NCI-H1092 (cell line): ENCODE measurements at regions not wholly inside any gene's neighbourhood (a gene's known extent, or its start where the extent isn't known, plus 50 kb on each side); places are given as distances from the start of the nearest gene placed in this dataset.
"Not testable (repeated sequence)": the region's sequence is repeated elsewhere in the genome, so short reads cannot be mapped to it uniquely, and the experiment has no call there.

ENCODE experiments used
- DNase-seq: peaks from one replicate; lab custom pipeline; 2025; lab: John Stamatoyannopoulos, UW

DNA sequence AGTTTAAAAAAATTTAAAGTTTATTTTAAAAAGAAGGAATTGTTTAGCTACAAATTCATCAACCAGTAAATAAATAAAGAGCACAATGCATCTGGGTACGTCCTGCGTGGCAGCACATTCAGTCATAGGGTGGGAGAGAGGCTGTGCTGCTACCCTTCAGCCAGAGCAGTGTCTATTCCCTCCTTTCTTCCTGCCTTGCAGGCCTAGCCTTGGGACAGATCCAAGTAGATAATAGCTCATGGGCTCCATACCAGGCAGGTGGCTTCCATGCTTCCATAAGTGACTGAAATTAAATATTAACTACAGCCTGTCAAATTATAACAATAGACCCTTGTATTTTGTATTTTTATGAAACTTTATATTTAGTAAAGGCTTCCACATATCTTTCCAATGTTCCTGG lies 408.3 kb upstream of the RGMB start:
- peak; percentile 56 for DNase-seq

- no peak for DNase-seq
These were observed 405.3 kb upstream of the RGMB start for GRCh38 chr5:98368141-98368540.

DNA sequence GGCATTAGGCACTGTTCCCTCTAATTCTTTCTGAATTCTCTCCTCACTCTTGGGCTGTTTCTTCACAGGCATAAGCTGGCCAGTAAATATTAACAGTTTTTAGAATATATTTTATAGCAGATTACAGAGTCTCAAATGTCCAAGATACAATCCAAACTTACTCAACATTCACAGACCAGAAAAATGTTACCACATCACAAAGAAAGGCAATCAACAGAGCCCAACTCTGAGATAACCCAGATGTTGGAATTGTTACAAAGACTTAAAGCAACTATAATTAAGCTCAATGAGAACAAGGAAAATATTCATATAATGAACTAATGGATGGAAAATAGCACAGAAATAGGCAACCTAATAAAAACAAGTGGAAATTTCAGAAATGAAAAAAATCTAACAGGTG lies 401.1 kb upstream of the RGMB start:
- no peak for DNase-seq

GRCh38 chr5:98391921-98392625 lies 381.4 kb upstream of the RGMB start:
- no peak for DNase-seq

GRCh38 chr5:98393205-98393604 lies 380.3 kb upstream of the RGMB start:
- DNase-seq = not testable (repeated sequence)

- DNase-seq = no peak
These were observed 376.4 kb upstream of the RGMB start for GRCh38 chr5:98397081-98397480.

DNA sequence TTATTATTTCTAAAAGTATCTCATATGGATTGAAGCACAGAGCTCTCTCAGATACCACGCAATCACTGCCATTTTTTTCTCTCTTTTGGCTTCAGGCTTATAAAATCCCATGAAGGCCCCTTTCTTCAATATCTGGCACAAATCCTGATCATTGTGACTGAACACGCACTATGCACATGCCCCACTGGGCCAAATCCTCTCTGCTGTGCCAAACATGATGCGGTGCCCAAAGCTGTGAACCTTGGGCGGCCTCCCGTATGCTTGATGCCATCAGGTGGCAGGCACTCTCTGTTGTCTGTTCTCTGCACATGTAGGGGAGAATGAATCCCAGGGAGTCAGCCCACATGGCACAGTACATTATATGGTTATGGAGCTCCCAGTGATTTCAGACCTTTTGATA lies 375.0 kb upstream of the RGMB start:
- DNase-seq = no peak

DNA sequence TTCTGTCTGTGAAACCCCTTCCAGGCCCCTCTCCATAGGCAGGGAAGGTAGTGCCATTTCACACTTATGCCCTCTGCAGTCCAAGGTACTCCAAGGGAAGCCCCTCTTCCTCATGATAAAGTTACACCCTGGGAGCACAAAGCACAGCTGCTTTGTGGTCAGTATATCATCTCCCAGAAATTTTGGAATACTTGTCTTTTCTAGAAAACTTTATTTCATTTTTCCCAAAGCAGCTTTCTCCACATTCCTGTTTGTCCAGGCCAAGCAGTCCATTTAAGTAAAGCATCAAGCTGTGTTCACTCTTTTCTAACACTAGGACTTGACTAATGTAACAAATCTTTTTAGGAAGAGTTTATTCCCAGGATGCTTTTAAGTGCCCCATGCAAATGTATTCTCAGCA lies 371.8 kb upstream of the RGMB start:
- DNase-seq = no peak

DNA sequence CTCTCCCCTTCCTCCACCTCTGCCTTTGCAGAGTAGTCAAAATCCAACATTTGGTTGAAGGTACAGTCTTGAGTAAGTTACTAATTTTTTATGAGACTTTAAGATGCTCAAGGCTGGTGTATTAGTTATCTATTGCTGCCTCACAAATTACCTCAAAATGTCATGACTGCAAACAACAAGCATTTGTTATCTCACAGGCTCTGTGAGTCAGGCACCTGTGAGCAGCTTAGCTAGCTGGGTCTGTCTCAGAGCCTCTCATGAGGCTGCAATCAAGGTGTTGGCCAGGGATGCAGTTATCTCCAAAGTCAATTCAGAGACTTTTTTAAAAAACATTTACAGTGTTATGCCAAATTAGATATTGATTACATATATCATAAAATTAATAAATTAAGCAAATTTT lies 371.3 kb upstream of the RGMB start:
- no peak for DNase-seq

DNA sequence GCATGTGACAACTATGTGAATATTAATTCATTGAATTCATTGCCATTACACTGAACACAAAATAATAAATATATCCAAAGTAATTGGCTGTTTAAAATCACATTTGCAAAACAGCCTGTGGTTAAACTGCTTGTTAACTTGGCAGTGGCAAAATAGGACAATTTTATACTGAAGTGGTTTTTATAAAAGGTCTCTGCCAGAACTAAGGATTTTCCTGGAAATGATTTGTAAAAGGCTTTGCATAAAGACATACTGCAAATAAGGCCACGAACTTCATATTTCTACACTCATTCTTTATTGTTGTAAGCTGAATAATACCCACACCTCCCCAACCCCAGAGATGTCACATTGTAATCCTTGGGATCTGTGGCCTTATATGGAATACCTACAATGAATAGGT lies 370.3 kb upstream of the RGMB start:
- DNase-seq = no peak

GRCh38 chr5:98414938-98415337 lies 358.5 kb upstream of the RGMB start:
- no peak for DNase-seq

DNA sequence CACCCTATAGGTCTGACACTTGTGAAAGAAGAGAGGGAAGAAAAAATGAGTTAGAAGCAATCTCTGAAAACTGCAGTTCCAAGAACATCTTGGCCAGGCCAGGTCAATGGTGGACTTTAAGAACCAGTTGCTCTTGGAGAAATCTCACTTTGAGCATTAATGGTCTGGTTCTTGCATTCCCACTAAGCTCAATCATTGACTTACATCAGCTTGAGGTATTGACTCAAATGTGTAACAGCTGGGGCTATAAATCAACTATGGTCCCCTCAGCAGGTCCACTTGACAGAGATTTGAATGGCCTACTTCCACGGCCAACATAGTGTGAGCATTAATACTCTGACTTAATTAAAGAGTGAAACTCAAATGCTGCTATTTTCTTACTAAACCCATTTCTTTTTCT lies 357.8 kb upstream of the RGMB start:
- no peak for DNase-seq

DNA sequence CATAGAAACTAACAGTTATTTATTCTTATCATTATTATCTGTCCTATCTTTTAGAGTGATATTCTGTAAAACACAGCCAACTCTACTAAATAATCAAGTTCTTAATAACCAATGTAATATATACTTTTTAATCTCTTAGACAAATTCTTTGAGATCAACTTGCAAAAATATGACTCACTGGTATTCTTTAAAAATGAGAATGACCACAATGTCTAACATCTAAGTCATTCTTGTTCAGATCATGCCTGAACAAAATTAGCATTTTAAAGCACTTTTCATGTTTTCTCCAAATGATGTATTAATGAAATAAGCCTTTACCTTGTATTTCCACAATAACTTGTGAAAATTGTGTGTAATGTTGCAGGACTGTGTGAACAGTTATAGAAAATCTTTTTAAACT lies 356.9 kb upstream of the RGMB start:
- DNase-seq = no peak

DNA sequence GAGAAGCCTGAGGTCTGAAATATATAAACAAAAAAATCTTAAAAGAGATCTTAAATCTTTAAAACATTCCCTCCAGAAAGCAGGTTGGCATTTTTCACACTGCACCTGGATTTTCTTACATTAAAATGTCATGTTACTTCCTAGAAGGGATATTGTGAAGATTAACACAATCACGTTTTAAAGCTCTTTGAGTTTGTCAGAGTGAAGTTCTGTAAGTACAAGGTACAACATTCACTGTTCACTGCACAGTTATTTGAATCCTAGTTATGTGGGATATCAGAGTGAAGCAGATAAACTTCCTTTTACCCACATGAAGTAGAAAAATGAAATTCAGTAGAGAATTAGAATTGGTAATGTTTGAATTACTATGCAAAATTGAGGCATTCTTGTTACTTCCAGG lies 353.6 kb upstream of the RGMB start:
- DNase-seq = no peak

- no peak for DNase-seq
These were observed 348.6 kb upstream of the RGMB start for GRCh38 chr5:98424681-98425450.

DNA sequence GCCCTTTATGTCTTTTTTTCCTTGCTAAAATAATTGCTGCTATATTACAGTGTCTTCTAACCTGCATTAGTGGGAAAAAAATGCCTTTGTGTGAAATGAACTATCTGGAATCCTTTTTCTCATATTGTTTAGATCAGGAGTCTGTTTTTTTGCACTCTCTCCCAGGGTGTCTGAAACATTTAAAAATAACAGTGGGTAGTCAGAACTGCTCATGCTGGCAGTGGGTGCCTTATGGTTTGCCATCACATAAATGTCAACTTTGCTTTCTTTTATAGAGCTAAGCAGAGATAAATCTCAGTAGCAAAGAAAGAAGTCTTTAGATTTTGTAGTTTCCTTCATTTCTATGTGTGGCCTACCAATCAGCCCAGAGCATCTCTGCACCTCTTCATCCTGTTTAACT lies 347.8 kb upstream of the RGMB start:
- no peak for DNase-seq

GRCh38 chr5:98428806-98429205 lies 344.7 kb upstream of the RGMB start:
- DNase-seq = no peak

DNA sequence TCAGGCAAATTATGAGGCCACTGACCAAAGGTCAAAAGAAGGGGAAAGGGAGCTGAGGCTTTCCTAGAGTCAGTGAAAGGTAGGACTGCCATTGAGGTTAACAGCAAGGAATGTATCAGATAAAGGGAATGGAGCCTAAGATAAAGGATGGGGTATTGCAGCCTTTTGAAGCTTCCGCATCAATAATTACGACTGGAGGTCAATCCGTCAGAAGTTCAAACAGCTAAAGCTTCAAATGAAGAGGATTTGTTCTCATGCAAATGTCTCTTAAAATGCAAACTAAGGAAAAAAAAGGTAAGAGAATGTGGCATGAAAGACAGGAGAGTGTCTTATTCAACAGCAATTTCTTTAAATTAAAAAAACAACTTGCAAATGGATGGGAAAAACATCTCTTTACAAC lies 341.1 kb upstream of the RGMB start:
- no peak for DNase-seq

GRCh38 chr5:98433022-98433421 lies 340.4 kb upstream of the RGMB start:
- no peak for DNase-seq

GRCh38 chr5:98433673-98434072 lies 339.8 kb upstream of the RGMB start:
- no peak for DNase-seq

DNA sequence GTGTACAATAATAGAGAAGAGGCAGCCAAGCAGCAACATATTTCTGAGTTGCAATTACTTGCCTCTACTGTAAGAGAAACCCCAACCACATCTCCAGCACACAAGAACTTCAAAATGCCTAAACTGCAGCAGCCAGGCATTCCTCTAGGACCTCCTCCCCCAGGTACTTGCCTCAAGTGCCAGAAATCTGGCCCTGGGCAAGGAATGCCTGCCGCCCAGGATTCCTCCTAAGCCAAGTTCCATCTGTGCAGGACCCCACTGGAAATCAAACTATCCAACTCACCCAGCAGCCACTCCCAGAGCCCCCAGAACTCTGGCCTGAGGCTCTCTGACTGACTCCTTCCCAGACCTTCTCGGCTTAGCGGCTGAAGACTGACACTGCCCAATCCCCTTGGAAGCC lies 336.8 kb upstream of the RGMB start:
- no peak for DNase-seq

DNA sequence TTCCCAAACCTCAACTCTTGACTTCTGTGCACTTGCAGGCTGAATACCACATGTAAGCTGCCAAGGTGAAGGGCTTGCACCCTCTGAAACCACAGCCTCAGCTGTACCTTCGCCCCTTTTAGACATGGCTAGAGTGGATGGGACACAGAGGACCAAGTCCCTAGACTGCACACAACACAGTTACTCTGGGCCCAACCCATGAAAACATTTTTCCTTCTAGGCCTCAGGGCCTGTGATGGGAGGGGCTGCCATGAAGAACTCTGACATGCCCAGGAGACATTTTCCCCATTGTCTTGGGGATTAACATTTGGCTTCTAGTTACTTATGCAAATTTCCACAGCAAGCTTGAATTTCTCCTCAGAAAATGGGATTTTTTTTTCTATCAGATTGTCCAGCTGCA lies 331.0 kb upstream of the RGMB start:
- DNase-seq = no peak

DNA sequence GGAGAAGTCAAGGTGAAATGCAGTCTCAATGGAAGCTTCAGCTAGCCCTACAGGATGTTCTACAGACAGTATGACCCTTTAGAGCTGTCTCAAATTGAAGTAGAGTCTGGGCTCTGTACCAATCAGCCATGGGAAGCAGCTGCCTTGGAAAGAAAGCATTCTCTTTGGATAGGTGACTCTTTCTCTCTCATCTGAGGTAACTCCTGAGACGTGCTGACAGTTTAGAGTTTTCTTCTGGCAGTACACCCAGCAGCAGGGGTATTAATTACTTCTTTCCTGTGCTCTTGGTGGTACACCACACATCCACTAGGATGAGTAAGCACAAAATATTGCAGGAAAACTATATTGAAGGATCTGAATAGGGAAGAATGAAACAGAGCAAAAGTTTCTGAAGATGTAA lies 329.6 kb upstream of the RGMB start:
- no peak for DNase-seq

DNA sequence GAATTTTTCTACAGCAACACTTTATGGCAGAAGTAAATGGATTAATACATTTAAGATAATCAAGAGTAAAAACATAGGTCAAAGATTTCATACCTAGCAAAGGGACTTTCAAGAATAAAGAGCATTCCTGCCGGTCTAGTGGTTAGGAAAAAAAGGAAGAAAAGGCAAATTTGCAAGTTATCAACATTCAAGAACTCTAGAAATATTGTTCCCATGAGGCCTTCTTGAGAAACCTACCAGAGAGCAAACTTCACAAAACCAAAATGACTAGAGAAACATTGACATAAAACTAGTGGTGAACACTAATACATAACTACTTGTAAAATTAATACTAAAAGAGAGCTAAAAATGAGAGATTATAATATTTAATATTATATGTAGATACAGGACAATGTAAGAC lies 320.2 kb upstream of the RGMB start:
- no peak for DNase-seq
